Stimulated activated CD8-positive, alpha-beta memory T cell treated with anti-CD3 and anti-CD28 coated beads, Interleukin-4, amount 100 ng/mL, for 48 hours (primary cell): ENCODE measurements at regions not wholly inside any gene's neighbourhood (a gene's known extent, or its start where the extent isn't known, plus 50 kb on each side); places are given as distances from the start of the nearest gene placed in this dataset.

Source experiments
- DNase-seq: peaks from one replicate; pipeline ENCODE4 v3.0.0-alpha.2; 2020

GRCh38 chr13:89752394-89752793 lies 1595.1 kb upstream of the MIR17HG start:
- no peak for DNase-seq

GRCh38 chr13:89755729-89756492 lies 1591.6 kb upstream of the MIR17HG start:
- no peak for DNase-seq

- no peak for DNase-seq
Measured at GRCh38 chr13:89763005-89763404, 1584.5 kb upstream of the MIR17HG start.

- no peak for DNase-seq
Measured at GRCh38 chr13:89783221-89783755, 1564.2 kb upstream of the MIR17HG start.

- no peak for DNase-seq
Measured at GRCh38 chr13:89784161-89784809, 1563.2 kb upstream of the MIR17HG start.

- DNase-seq = no peak
Measured at GRCh38 chr13:89786531-89786930, 1561.0 kb upstream of the MIR17HG start.

- DNase-seq = no peak
Measured at GRCh38 chr13:89790696-89791095, 1556.8 kb upstream of the MIR17HG start.

GRCh38 chr13:89791971-89792630 lies 1555.4 kb upstream of the MIR17HG start:
- DNase-seq = no peak

GRCh38 chr13:89796196-89796595 lies 1551.3 kb upstream of the MIR17HG start:
- DNase-seq = no peak

GRCh38 chr13:89803839-89804238 lies 1543.6 kb upstream of the MIR17HG start:
- DNase-seq = no peak

GRCh38 chr13:89806594-89806993 lies 1540.9 kb upstream of the MIR17HG start:
- no peak for DNase-seq

- DNase-seq = no peak
Measured at GRCh38 chr13:89812856-89813255, 1534.6 kb upstream of the MIR17HG start.

GRCh38 chr13:89816404-89816803 lies 1531.1 kb upstream of the MIR17HG start:
- no peak for DNase-seq

- no peak for DNase-seq
Measured at GRCh38 chr13:89822467-89822866, 1525.0 kb upstream of the MIR17HG start.

GRCh38 chr13:89827552-89827951 lies 1519.9 kb upstream of the MIR17HG start:
- DNase-seq = no peak

GRCh38 chr13:89828506-89828905 lies 1519.0 kb upstream of the MIR17HG start:
- DNase-seq = no peak

- no peak for DNase-seq
Measured at GRCh38 chr13:89831157-89831556, 1516.3 kb upstream of the MIR17HG start.

GRCh38 chr13:89832827-89833226 lies 1514.7 kb upstream of the MIR17HG start:
- no peak for DNase-seq

- no peak for DNase-seq
Measured at GRCh38 chr13:89843621-89844020, 1503.9 kb upstream of the MIR17HG start.

- no peak for DNase-seq
Measured at GRCh38 chr13:89845874-89846273, 1501.6 kb upstream of the MIR17HG start.

GRCh38 chr13:89846926-89847585 lies 1500.4 kb upstream of the MIR17HG start:
- no peak for DNase-seq

- no peak for DNase-seq
Measured at GRCh38 chr13:89852570-89852969, 1494.9 kb upstream of the MIR17HG start.

- DNase-seq = no peak
Measured at GRCh38 chr13:89856512-89856911, 1491.0 kb upstream of the MIR17HG start.
